ENCODE measurements at regions not wholly inside any gene's neighbourhood (a gene's known extent, or its start where the extent isn't known, plus 50 kb on each side); places are given as distances from the start of the nearest gene placed in this dataset.

DNA sequence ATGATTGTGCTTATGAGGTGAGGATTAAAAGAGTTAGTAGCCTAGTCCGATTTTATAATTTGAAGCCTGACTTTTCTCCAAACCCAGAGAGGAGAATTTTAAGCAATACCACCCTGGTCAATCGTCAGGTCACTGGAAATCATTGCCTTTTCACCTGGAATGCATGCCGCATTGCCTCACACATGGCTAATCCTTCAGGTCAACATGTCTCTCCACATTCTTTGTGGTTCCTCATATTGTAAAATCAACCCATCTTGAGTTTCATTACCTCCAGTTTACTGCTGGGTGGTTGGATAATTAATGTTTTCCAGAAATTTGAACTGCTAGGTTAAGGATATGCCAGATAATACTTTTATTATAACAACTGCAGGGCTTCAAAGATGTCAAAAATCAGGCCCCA is 55.6 kb upstream of the SEMA3E start:
- no peak for DNase-seq
- H3K27me3 Mint-ChIP-seq, result no peaks in the 10 kb centered on the region

DNA sequence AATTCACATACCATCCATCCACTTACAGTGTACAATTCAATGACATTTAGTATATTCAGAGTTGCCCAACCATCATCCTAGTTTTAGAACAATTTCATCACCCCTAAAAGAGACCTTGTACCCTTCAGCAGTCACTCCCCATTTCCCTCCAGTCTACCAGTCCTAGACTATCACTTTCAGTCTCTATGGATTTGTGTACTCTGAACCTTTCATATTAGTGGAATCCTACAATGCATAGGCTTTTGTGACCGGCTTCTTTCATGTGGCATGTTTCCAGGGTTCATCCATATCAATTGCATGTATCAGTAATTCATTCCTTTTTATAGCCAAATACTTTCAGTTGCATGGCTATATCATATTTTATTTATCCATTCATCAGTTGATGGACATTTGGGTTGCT is 53.5 kb upstream of the SEMA3E start:
- H3K36me3 ChIP-seq (ENCODE audit: insufficient read depth, low read length), result no peaks in the 10 kb centered on the region
- H3K27me3 Mint-ChIP-seq, result no peaks in the 10 kb centered on the region
- ChIA-PET CTCF (no interaction called here), POLR2A (no interaction called here)
- H3K4me3 ChIP-seq (ENCODE audit: low read length), result no peak overlapping the region
- H3K4me1 ChIP-seq (ENCODE audit: insufficient read depth, low read length), result no peaks in the 10 kb centered on the region
- no peaks in the 10 kb centered on the region for H3K9me3 ChIP-seq (ENCODE audit: low read length)
- H3K9me3 Mint-ChIP-seq, result peaks cover 4 to 31% (median 6%) of the 10 kb centered on the region in 5 donors
- H3K4me1 Mint-ChIP-seq, result no peaks in the 10 kb centered on the region
- no peak overlapping the region for H3K27ac ChIP-seq (ENCODE audit: low read depth, low read length)
- no peak overlapping the region for H3K27ac Mint-ChIP-seq
- DNase-seq, result no peak
- no peaks in the 10 kb centered on the region for H3K36me3 Mint-ChIP-seq
- H3K4me3 Mint-ChIP-seq, result no peak overlapping the region
- no peaks in the 10 kb centered on the region for H3K27me3 ChIP-seq (ENCODE audit: insufficient read depth, low read length, poor library complexity, severe bottlenecking)

More for the DNA sequence above, 55.6 kb upstream of the SEMA3E start:
- Histone ChIP-seq H3K27me3 (ENCODE audit: insufficient read depth, low read length, poor library complexity, severe bottlenecking) (no peaks in the 10 kb centered on the region), H3K4me3 (ENCODE audit: low read length) (no peak overlapping the region), H3K9me3 (ENCODE audit: low read length) (no peaks in the 10 kb centered on the region), H3K36me3 (ENCODE audit: insufficient read depth, low read length) (no peaks in the 10 kb centered on the region), H3K27ac (ENCODE audit: low read depth, low read length) (no peak overlapping the region), H3K4me1 (ENCODE audit: insufficient read depth, low read length) (no peaks in the 10 kb centered on the region)
- ChIA-PET POLR2A (no interaction called here), CTCF (no interaction called here)
- Mint-ChIP-seq H3K27ac (no peak overlapping the region), H3K4me3 (no peak overlapping the region), H3K9me3 (peaks cover 4 to 27% (median 5%) of the 10 kb centered on the region in 5 donors), H3K36me3 (no peaks in the 10 kb centered on the region), H3K4me1 (no peaks in the 10 kb centered on the region)

DNA sequence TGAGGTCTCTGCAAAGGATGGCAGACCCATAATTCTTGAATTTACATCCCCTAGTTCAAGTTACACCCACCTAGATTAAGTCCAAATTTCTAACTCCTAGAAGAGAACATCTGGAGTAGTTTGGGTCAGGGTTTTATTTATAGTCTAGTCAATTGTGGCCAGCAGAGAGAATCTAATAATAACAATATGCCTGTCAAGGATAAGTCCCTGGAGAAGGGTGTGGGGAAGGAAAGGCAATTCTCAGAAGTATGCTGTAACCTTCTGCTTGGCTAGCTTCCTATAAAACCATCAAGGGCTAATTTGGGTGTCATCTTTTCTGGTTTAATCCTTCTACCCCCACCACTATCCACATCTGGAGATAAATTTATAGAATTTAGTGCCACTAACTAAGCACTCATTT is 52.8 kb upstream of the SEMA3E start:
- Histone ChIP-seq H3K36me3 (ENCODE audit: insufficient read depth, low read length) (no peaks in the 10 kb centered on the region), H3K9me3 (ENCODE audit: low read length) (no peaks in the 10 kb centered on the region), H3K4me1 (ENCODE audit: insufficient read depth, low read length) (no peaks in the 10 kb centered on the region), H3K27me3 (ENCODE audit: insufficient read depth, low read length, poor library complexity, severe bottlenecking) (no peaks in the 10 kb centered on the region), H3K4me3 (ENCODE audit: low read length) (no peak overlapping the region), H3K27ac (ENCODE audit: low read depth, low read length) (no peak overlapping the region)
- Mint-ChIP-seq H3K36me3 (no peaks in the 10 kb centered on the region), H3K4me3 (no peak overlapping the region), H3K27me3 (no peaks in the 10 kb centered on the region), H3K27ac (no peak overlapping the region), H3K4me1 (no peaks in the 10 kb centered on the region), H3K9me3 (peaks cover 4 to 37% (median 11%) of the 10 kb centered on the region in 5 donors)
- CTCF ChIA-PET, result no interaction called here
- no peak for DNase-seq
- POLR2A ChIA-PET, result no interaction called here
